MM.1S (cell line): ENCODE measurements at regions not wholly inside any gene's neighbourhood (a gene's known extent, or its start where the extent isn't known, plus 50 kb on each side); places are given as distances from the start of the nearest gene placed in this dataset.
"Not testable (repeated sequence)": the region's sequence is repeated elsewhere in the genome, so short reads cannot be mapped to it uniquely, and the experiment has no call there.

ENCODE experiments used
- DNase-seq: peaks from one replicate; pipeline ENCODE4 v3.0.0-alpha.2; 2015
- H2AFZ ChIP-seq: fragments of 300-600 bp; sonication (generic); 2 replicates; pipeline ENCODE4 v1.6.0; 2016; ENCODE audit warnings: antibody characterized with exemption, low read length
- H3F3A ChIP-seq: fragments of 300-600 bp; sonication (generic); 2 replicates; pipeline ENCODE4 v1.6.1; 2016; ENCODE audit warnings: mild to moderate bottlenecking, antibody characterized with exemption, low read length, moderate library complexity, mixed read lengths; ENCODE audit not compliant: insufficient read depth
- H3K27ac ChIP-seq: fragments of 300-600 bp; sonication (generic); 2 replicates; pipeline ENCODE4 v1.5.1; 2016; ENCODE audit warnings: mild to moderate bottlenecking, low read length
- H3K27me3 ChIP-seq: fragments of 300-600 bp; sonication (generic); replicated peaks from 2 replicates; pipeline ENCODE4 v1.6.0; 2016; ENCODE audit warnings: low read length; ENCODE audit not compliant: insufficient read depth
- H3K36me3 ChIP-seq: fragments of 300-600 bp; sonication (generic); replicated peaks from 2 replicates; pipeline ENCODE4 v1.6.1; 2016; ENCODE audit warnings: mild to moderate bottlenecking, low read length, mixed read lengths; ENCODE audit not compliant: insufficient read depth
- H3K4me1 ChIP-seq: fragments of 300-600 bp; sonication (generic); 2 replicates; pipeline ENCODE4 v1.6.1; 2016; ENCODE audit warnings: low read length, mixed read lengths
- H3K4me2 ChIP-seq: fragments of 300-600 bp; sonication (generic); 2 replicates; pipeline ENCODE4 v1.6.0; 2016; ENCODE audit warnings: low read depth, low read length
- H3K4me3 ChIP-seq: fragments of 300-600 bp; sonication (generic); 2 replicates; pipeline ENCODE4 v1.5.1; 2016; ENCODE audit warnings: low read length, mixed read lengths
- H3K79me2 ChIP-seq: fragments of 300-600 bp; sonication (generic); 2 replicates; pipeline ENCODE4 v1.6.1; 2016; ENCODE audit warnings: mixed run types, low read length, mixed read lengths
- H3K9ac ChIP-seq: fragments of 300-600 bp; sonication (generic); 2 replicates; pipeline ENCODE4 v1.6.1; 2016; ENCODE audit warnings: low read length, mixed read lengths
- H3K9me2 ChIP-seq: fragments of 300-600 bp; sonication (generic); replicated peaks from 2 replicates; pipeline ENCODE4 v1.6.1; 2016; ENCODE audit warnings: mild to moderate bottlenecking, low read length, mixed read lengths; ENCODE audit not compliant: insufficient read depth
- H3K9me3 ChIP-seq: fragments of 300-600 bp; sonication (generic); replicated peaks from 2 replicates; pipeline ENCODE4 v1.6.1; 2016; ENCODE audit warnings: mild to moderate bottlenecking, low read length, mixed read lengths; ENCODE audit not compliant: insufficient read depth
- H4K20me1 ChIP-seq: fragments of 300-600 bp; sonication (generic); 2 replicates; pipeline ENCODE4 v1.6.1; 2016; ENCODE audit warnings: mild to moderate bottlenecking, low read length, moderate library complexity, mixed read lengths; ENCODE audit not compliant: insufficient read depth

DNA sequence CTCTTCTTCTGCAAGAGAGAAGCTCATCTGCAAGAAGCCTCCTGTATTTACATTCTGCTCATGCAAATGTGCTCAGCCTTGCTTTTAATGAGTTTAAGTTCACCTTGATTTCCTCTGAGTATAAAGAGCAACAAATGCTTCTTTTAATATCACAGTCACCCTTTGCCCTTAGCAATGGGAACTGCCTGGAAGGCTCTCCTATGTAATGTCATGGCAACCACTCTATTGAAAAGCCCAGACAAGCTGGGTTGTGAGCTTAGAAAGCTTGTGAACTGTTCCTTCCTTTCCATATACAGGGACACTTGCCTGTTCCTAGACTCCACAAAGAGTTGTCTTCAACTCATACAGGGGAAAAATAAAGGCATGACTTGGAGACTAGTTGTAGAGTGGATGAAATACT is 208.1 kb downstream of the ATP6V0E2 start:
- H3K36me3 ChIP-seq, DNase-seq, H2AFZ ChIP-seq, H3K9me3 ChIP-seq, H3K79me2 ChIP-seq, H3K27ac ChIP-seq, H3K4me2 ChIP-seq, H3K9me2 ChIP-seq, H3K9ac ChIP-seq, H3K4me3 ChIP-seq, H3K27me3 ChIP-seq, H4K20me1 ChIP-seq, H3F3A ChIP-seq, H3K4me1 ChIP-seq: not testable (repeated sequence)

DNA sequence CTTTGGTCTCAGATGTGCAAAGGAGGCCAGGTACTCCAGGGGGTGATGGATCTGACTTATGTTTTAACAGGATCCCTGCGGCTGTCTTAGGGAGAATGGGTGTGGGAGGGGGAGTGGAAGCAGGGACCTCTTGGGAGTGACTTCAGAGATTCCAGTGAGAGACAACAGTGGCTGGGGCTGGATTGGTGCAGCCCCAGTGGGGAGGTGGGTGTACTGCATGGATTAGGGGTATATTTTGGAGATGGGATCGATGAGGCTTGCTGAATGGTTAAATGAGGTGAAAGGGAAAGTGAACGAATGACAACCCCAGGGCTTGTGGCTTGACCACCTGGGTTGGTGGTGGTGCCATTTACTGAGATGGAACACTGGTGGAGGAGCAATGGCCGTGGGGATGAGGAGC is 211.0 kb downstream of the ATP6V0E2 start:
- not testable (repeated sequence) for H3K4me3 ChIP-seq, H3K9ac ChIP-seq, H3K9me3 ChIP-seq, H3K36me3 ChIP-seq, H4K20me1 ChIP-seq, H3F3A ChIP-seq, H3K4me2 ChIP-seq, H3K4me1 ChIP-seq, H3K9me2 ChIP-seq, H2AFZ ChIP-seq, H3K27me3 ChIP-seq, H3K27ac ChIP-seq, DNase-seq, H3K79me2 ChIP-seq

DNA sequence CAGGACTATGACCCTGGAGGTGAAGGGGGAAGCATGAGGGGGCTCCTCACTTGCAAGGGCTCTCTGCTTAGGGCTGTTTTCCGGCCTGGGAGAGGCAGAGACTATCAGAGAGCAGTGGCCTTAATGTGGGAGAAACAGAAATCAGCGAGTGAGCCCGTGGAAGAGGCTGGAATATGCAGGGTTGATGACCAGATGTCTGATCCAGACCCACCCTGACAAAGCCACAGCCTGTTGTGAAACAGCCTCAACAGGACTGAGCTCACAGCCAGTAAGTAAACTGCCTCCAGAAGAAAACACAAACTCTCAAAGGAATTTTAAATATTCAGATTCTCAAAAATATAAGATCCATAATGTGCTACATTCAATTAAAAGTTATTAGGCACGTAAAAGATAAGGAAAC is 213.7 kb downstream of the ATP6V0E2 start:
- not testable (repeated sequence) for H3K79me2 ChIP-seq, H2AFZ ChIP-seq, H3K27ac ChIP-seq, H3K36me3 ChIP-seq, H3K27me3 ChIP-seq, H3K4me2 ChIP-seq, H4K20me1 ChIP-seq, H3K9me2 ChIP-seq, H3K9ac ChIP-seq, H3F3A ChIP-seq, H3K4me3 ChIP-seq, DNase-seq, H3K9me3 ChIP-seq, H3K4me1 ChIP-seq

DNA sequence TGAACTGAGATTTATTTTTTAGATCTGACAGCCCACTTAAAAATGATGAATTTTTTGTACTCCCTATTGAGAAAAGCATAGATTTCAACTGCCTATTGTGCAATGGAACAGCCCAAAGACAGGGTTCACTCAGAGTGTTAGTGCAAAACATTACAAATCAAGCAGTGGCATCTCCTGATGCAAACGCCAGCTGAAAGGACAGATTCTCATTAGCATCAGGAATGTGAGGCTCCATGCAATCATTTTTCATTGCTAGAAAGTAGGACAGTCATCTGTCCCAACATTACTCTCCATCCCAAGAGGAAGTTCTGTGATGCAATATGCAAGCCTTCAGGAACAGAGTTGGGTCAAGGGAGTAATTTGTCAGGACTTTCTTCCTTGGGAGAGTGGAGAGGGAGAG is 215.4 kb downstream of the ATP6V0E2 start:
- not testable (repeated sequence) for H3K4me3 ChIP-seq, H3K4me1 ChIP-seq, H2AFZ ChIP-seq, H4K20me1 ChIP-seq, H3K36me3 ChIP-seq, H3K27ac ChIP-seq, H3K9ac ChIP-seq, H3K27me3 ChIP-seq, H3K4me2 ChIP-seq, H3K9me3 ChIP-seq, H3K79me2 ChIP-seq, H3K9me2 ChIP-seq, DNase-seq, H3F3A ChIP-seq

DNA sequence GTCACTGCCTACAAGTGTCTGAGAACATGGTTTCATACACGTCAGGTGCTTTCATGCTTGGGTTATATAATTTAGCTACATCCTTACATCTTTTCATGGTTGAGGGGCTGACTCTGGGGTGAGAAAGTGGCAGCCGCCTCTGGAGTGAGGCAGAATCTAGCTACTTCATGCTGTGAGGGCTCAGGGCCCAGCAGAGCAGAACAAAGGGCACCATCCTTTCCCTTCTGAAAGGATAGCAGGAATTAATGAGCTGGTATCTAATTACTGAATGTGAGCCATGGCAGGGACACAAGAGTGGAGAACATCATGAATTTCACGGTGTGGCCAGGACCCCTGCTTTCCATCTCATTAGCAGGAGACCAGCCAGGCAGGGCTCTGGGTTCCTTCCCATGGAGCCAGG is 217.0 kb downstream of the ATP6V0E2 start:
- H3K79me2 ChIP-seq, H3K9me3 ChIP-seq, DNase-seq, H3K4me2 ChIP-seq, H3K4me3 ChIP-seq, H3K9ac ChIP-seq, H3K27ac ChIP-seq, H3K9me2 ChIP-seq, H3K27me3 ChIP-seq, H3K4me1 ChIP-seq, H3K36me3 ChIP-seq, H3F3A ChIP-seq, H2AFZ ChIP-seq, H4K20me1 ChIP-seq: not testable (repeated sequence)

DNA sequence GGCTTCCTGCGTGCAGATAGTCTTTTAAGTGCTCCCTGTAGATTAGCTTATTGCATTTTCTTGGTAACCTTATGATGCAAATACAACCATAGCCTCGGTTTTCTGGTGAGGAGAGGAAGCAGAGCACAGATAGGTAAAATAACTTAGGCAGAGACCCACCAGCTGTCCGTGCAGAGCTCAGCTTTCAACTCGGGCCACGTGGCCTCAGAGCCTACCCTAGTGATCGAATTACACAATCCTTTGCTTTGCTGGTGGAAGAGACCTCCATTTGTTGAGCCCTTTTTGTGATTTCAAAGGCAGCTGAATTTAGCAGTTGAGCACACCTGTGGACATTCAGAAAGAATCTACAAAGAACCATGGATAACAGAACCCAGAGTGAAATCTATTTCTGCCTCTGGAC is 220.1 kb downstream of the ATP6V0E2 start:
- H3K9me2 ChIP-seq, H3K79me2 ChIP-seq, H2AFZ ChIP-seq, H3F3A ChIP-seq, H3K27ac ChIP-seq, H3K4me3 ChIP-seq, H3K27me3 ChIP-seq, H3K9ac ChIP-seq, H3K4me2 ChIP-seq, H3K9me3 ChIP-seq, H3K4me1 ChIP-seq, H3K36me3 ChIP-seq, H4K20me1 ChIP-seq, DNase-seq: not testable (repeated sequence)

DNA sequence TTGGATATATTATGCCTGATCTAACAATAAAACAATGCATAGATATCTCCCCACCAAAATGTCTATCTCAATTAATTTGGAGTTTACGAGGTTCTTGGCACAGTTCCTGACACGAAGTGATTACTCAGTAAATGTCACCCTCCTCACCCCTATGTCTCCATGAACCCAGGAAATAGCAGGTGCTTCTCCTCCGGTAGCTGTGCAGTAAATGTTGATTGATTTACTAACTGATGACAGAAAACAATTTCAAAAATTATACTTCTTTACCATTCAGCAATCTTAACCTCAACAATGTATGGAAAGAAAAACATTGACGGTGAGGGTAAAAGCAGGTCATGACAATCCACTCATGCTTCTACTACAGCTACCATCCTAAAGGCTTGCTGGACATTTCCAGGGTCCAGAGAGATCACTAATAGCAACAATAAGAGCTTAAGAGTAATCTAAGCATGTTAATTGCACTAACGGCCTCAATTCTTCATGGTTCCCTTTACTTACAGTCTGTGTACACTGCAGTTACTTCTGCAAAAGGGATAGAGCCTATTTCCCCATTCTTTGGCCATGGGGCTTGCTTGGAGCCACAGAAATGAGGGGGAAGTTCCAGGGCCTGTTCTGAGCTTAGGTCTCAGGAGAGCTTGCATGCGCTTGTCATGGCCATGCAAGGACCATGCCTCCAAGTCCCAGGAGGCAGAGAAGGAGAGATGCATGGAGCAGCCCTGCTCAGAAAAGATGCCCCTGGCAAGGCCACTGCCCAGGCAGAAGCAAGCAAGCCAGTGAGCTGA is 222.6 kb downstream of the ATP6V0E2 start:
- not testable (repeated sequence) for H3K4me3 ChIP-seq, H4K20me1 ChIP-seq, H3K4me2 ChIP-seq, H3K9me3 ChIP-seq, H3F3A ChIP-seq, H3K9ac ChIP-seq, H3K9me2 ChIP-seq, DNase-seq, H3K27ac ChIP-seq, H3K4me1 ChIP-seq, H3K79me2 ChIP-seq, H2AFZ ChIP-seq, H3K36me3 ChIP-seq, H3K27me3 ChIP-seq

DNA sequence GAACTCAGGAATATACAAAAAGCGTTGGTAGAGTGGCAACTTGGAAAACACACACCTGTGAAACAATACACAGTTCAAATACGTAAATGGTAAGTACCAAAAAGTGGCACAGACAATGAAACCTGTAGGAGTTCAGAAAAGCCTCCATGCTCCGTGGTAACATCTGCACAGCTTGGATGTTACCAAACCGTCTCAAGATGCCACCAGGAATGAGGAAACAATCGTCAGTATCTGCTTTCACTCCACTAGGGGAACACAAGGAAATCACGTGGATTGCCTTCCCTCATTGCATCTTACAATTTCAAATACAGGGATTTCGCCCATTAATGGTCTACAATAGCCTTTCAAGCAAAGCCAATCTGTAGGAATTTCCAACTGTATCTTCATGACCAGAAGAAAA is 224.6 kb upstream of the LRRC61 start:
- H3F3A ChIP-seq, H3K79me2 ChIP-seq, H3K4me3 ChIP-seq, H3K4me2 ChIP-seq, H3K36me3 ChIP-seq, H3K9me2 ChIP-seq, DNase-seq, H2AFZ ChIP-seq, H3K4me1 ChIP-seq, H3K27ac ChIP-seq, H3K9ac ChIP-seq, H3K9me3 ChIP-seq, H4K20me1 ChIP-seq, H3K27me3 ChIP-seq: not testable (repeated sequence)
